Thoracic aorta (tissue), 2 donors: ENCODE measurements at regions not wholly inside any gene's neighbourhood (a gene's known extent, or its start where the extent isn't known, plus 50 kb on each side); places are given as distances from the start of the nearest gene placed in this dataset.

Experiments
- ATAC-seq: fragments of 150-250 bp; one replicate; pipeline ENCODE4 v1.8.0; 2017; ENCODE audit warnings: low read depth; ENCODE audit not compliant: insufficient number of reproducible peaks, low FRiP score
- DNase-seq: peaks from one replicate; pipeline ENCODE4 v3.0.0-alpha.2; 2020; ENCODE audit warnings: low spot score
- H3K27ac ChIP-seq, 2 donors: fragments of 200-600 bp; sonication (generic); 1 replicate in 1 of 2; 2 replicates in 1 of 2; pipeline ENCODE4 v1.5.1; 2016; ENCODE audit warnings: mild to moderate bottlenecking in 2 of 2, moderate library complexity in 2 of 2
- H3K27me3 ChIP-seq: fragments of 200-600 bp; sonication (generic); replicated peaks from 2 replicates; pipeline ENCODE4 v1.6.0; 2016; ENCODE audit warnings: mild to moderate bottlenecking; ENCODE audit not compliant: insufficient read depth
- H3K36me3 ChIP-seq: fragments of 200-600 bp; sonication (generic); one replicate; pipeline ENCODE4 v1.5.1; 2016
- H3K4me1 ChIP-seq, 2 donors: fragments of 200-600 bp; sonication (generic); 1 replicate in 1 of 2; 2 replicates in 1 of 2; pipeline versions ENCODE4 v1.5.1 to v1.6.0; 2016; ENCODE audit warnings: low read depth in 2 of 2, mild to moderate bottlenecking in 1 of 2; ENCODE audit not compliant: control insufficient read depth in 1 of 2
- H3K4me3 ChIP-seq: fragments of 200-600 bp; sonication (generic); 2 replicates; pipeline ENCODE4 v1.5.1; 2016; ENCODE audit warnings: mild to moderate bottlenecking
- H3K9me3 ChIP-seq: fragments of 200-600 bp; sonication (generic); 2 replicates; pipeline ENCODE4 v1.5.1; 2016
- CTCF ChIP-seq: fragments of 200-600 bp; sonication (generic); IDR thresholded peaks from one replicate; pipeline ENCODE4 v1.5.1; 2019; ENCODE audit warnings: antibody characterized with exemption

- H3K9me3 ChIP-seq: no peaks in the 10 kb centered on the region
- no peak for TF ChIP-seq CTCF
- ATAC-seq: no peak
- H3K27me3 ChIP-seq: no peaks in the 10 kb centered on the region
- H3K27ac ChIP-seq: no peak overlapping the region
- no peak overlapping the region for H3K4me3 ChIP-seq
- DNase-seq: no peak
- peaks cover 11 to 25% of the 10 kb centered on the region in 2 donors for H3K4me1 ChIP-seq
- H3K36me3 ChIP-seq: no peaks in the 10 kb centered on the region
These were observed 143.1 kb downstream of the CEP57L1 start for GRCh38 chr6:109238396-109238795.

GRCh38 chr6:109237986-109238329 lies 142.7 kb downstream of the CEP57L1 start:
- ATAC-seq (no peak), DNase-seq (no peak)
- Histone ChIP-seq H3K4me3 (no peak overlapping the region), H3K9me3 (no peaks in the 10 kb centered on the region), H3K4me1 (peaks cover 11 to 25% of the 10 kb centered on the region in 2 donors), H3K27me3 (no peaks in the 10 kb centered on the region), H3K27ac (no peak overlapping the region), H3K36me3 (no peaks in the 10 kb centered on the region)
- TF ChIP-seq CTCF: no peak

GRCh38 chr6:109237077-109237985 lies 142.0 kb downstream of the CEP57L1 start:
- ATAC-seq: no peak
- Histone ChIP-seq H3K9me3 (no peaks in the 10 kb centered on the region), H3K27ac (no peak overlapping the region), H3K27me3 (no peaks in the 10 kb centered on the region), H3K36me3 (no peaks in the 10 kb centered on the region), H3K4me3 (no peak overlapping the region), H3K4me1 (peaks cover 11 to 25% of the 10 kb centered on the region in 2 donors)
- DNase-seq: no peak
- no peak for TF ChIP-seq CTCF

- DNase-seq (no peak), ATAC-seq (no peak)
- Histone ChIP-seq H3K36me3 (no peaks in the 10 kb centered on the region), H3K9me3 (no peaks in the 10 kb centered on the region), H3K27ac (no peak overlapping the region), H3K27me3 (no peaks in the 10 kb centered on the region), H3K4me3 (no peak overlapping the region), H3K4me1 (peaks cover 11 to 25% of the 10 kb centered on the region in 2 donors)
- TF ChIP-seq CTCF: no peak
These were observed 141.1 kb downstream of the CEP57L1 start for GRCh38 chr6:109236115-109237076.

- no peak for DNase-seq
- H3K4me3 ChIP-seq: no peak overlapping the region
- no peaks in the 10 kb centered on the region for H3K27me3 ChIP-seq
- H3K27ac ChIP-seq: no peak overlapping the region
- ATAC-seq: no peak
- H3K36me3 ChIP-seq: no peaks in the 10 kb centered on the region
- H3K4me1 ChIP-seq: peaks cover 10 to 24% of the 10 kb centered on the region in 2 donors
- H3K9me3 ChIP-seq: no peaks in the 10 kb centered on the region
- TF ChIP-seq CTCF: no peak
These were observed 140.3 kb downstream of the CEP57L1 start for GRCh38 chr6:109235481-109236038.
